SJCRH30 (cell line): ENCODE measurements at regions not wholly inside any gene's neighbourhood (a gene's known extent, or its start where the extent isn't known, plus 50 kb on each side); places are given as distances from the start of the nearest gene placed in this dataset.
"Not testable (repeated sequence)": the region's sequence is repeated elsewhere in the genome, so short reads cannot be mapped to it uniquely, and the experiment has no call there.

Experiments used
- DNase-seq, 2 experiments: peaks; one replicate each; pipeline ENCODE4 v3.0.0-alpha.2; 2015 to 2020
- H3K27ac ChIP-seq: fragments of 250-450 bp; sonication (Bioruptor Pico); 2 replicates; pipeline ENCODE4 v1.5.1; 2020; ENCODE audit warnings: mild to moderate bottlenecking, moderate library complexity
- H3K27me3 ChIP-seq: fragments of 250-450 bp; sonication (Bioruptor Pico); 2 replicates; pipeline ENCODE4 v1.5.1; 2020; ENCODE audit warnings: mild to moderate bottlenecking, moderate library complexity
- H3K36me3 ChIP-seq: fragments of 250-450 bp; sonication (Bioruptor Pico); 2 replicates; pipeline ENCODE4 v1.5.1; 2020; ENCODE audit warnings: mild to moderate bottlenecking, moderate library complexity
- H3K4me1 ChIP-seq: fragments of 250-450 bp; sonication (Bioruptor Pico); 2 replicates; pipeline ENCODE4 v1.5.1; 2020; ENCODE audit warnings: mild to moderate bottlenecking, moderate library complexity
- H3K4me3 ChIP-seq: fragments of 250-450 bp; sonication (Bioruptor Pico); 2 replicates; pipeline ENCODE4 v1.5.1; 2020; ENCODE audit warnings: mild to moderate bottlenecking, moderate library complexity
- H3K9me3 ChIP-seq: fragments of 250-450 bp; sonication (Bioruptor Pico); replicated peaks from 2 replicates; pipeline ENCODE4 v1.5.1; 2020; ENCODE audit warnings: mild to moderate bottlenecking, moderate library complexity

- H3K36me3 ChIP-seq = no peaks in the 10 kb centered on the region
- H3K27me3 ChIP-seq = no peaks in the 10 kb centered on the region
- no peak overlapping the region for H3K27ac ChIP-seq
- H3K9me3 ChIP-seq = no peaks in the 10 kb centered on the region
- H3K4me1 ChIP-seq = no peaks in the 10 kb centered on the region
- no peak for DNase-seq
- no peak overlapping the region for H3K4me3 ChIP-seq
Observed at GRCh38 chr7:52779004-52779403, 256.4 kb upstream of the POM121L12 start.

DNA sequence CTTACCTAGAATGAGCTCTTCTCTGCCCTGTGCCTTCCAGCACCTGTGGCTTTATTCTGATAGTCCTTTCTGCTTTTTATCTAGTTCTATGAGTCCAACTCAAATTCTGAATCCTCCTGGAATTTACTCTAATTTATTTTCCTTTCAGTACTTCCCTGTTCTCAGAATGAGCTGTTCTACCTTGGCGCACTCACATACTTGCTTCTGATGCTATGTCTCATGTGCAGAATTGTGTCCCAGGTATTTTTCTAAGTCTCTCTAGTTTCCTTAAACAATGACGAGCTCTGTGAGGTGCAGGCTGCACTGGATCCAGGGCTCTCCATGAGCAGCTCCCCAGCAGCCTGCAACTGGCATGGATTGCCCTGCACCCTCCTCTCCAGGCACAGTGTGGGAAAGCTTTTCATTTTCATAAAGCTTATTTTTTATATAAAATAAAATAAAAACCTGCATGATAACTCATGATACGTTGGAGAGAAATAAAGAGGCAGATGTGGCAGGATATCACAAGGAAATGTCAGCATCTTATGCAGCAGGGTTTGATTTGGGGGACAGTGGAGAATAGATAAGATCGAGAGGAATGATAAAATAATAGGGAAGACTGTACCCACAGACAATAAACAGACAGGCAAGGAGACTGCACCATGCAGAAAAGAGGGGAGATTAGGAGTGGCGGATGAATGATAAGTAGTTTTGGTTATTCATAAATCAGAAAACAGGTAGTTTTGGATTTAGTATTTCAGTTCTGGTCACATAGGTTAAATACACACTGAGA is 258.2 kb upstream of the POM121L12 start:
- no peaks in the 10 kb centered on the region for H3K4me1 ChIP-seq
- no peak for DNase-seq
- no peaks in the 10 kb centered on the region for H3K36me3 ChIP-seq
- H3K27me3 ChIP-seq = no peaks in the 10 kb centered on the region
- no peak overlapping the region for H3K4me3 ChIP-seq
- no peak overlapping the region for H3K27ac ChIP-seq
- H3K9me3 ChIP-seq = no peaks in the 10 kb centered on the region

- Histone ChIP-seq H3K4me3 (no peak overlapping the region), H3K9me3 (no peaks in the 10 kb centered on the region), H3K27ac (no peak overlapping the region), H3K4me1 (no peaks in the 10 kb centered on the region), H3K36me3 (no peaks in the 10 kb centered on the region), H3K27me3 (0 out of 2 replicates have a peak, but pooled peaks cover 4% of the 10 kb centered on the region)
- DNase-seq = no peak
Observed at GRCh38 chr7:52775876-52776275, 259.6 kb upstream of the POM121L12 start.

GRCh38 chr7:52771177-52771576 is 264.3 kb upstream of the POM121L12 start:
- Histone ChIP-seq H3K36me3 (no peaks in the 10 kb centered on the region), H3K9me3 (no peaks in the 10 kb centered on the region), H3K4me1 (no peaks in the 10 kb centered on the region), H3K4me3 (no peak overlapping the region), H3K27ac (no peak overlapping the region), H3K27me3 (0 out of 2 replicates have a peak, but pooled peaks cover 4% of the 10 kb centered on the region)
- DNase-seq = no peak

GRCh38 chr7:52764492-52765169 is 270.8 kb upstream of the POM121L12 start:
- Histone ChIP-seq H3K4me3 (no peak overlapping the region), H3K36me3 (no peaks in the 10 kb centered on the region), H3K4me1 (no peaks in the 10 kb centered on the region), H3K27ac (no peak overlapping the region), H3K27me3 (peaks cover 5% of the 10 kb centered on the region; the same call in 1 of the 2 replicates), H3K9me3 (no peaks in the 10 kb centered on the region)
- DNase-seq = no peak

DNA sequence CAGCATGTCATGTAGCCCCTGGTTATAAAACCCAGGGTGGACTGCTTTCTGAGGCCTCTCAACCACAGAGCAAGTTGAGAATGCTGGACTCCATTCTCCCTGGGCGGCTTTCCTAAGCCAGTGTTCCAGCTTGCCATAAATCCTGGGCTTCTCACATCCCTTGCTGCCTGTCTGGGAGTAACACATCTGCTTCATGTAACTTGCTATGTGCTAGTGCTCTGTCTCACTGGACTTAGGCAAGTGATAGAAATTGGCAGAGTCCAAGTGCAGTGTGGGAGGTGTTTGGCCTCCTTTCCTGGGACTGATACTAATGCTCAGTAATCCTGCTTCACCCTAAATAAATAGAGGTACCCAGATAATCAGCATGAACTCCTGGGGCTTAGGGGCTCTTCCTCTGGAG is 277.1 kb upstream of the POM121L12 start:
- Histone ChIP-seq H3K4me1 (no peaks in the 10 kb centered on the region), H3K27me3 (peaks cover 5% of the 10 kb centered on the region; the same call in 1 of the 2 replicates), H3K4me3 (no peak overlapping the region), H3K9me3 (no peaks in the 10 kb centered on the region), H3K36me3 (no peaks in the 10 kb centered on the region), H3K27ac (no peak overlapping the region)
- DNase-seq = no peak

DNA sequence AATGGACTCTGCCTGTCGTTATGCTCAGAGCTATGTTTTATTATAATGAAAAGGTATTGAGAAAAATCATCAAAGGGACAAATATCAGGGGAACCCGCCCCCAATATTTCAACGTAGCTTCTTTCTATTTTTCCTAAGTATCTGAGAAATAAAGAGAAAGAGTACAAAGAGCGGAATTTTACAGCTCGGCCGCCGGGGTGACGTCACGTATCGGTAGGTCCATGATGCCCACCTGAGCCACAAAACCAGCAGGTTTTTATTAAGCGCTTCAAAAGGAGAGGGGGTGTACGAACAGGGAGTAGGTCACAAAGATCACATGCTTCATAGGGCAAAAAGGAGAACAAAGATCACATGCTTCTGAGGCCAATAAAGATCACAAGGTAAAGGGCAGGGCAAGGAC is 281.6 kb upstream of the POM121L12 start:
- no peak overlapping the region for H3K27ac ChIP-seq
- H3K4me3 ChIP-seq = no peak overlapping the region
- no peak for DNase-seq
- H3K9me3 ChIP-seq = no peaks in the 10 kb centered on the region
- H3K27me3 ChIP-seq = no peaks in the 10 kb centered on the region; the same call in 1 of the 2 replicates
- H3K4me1 ChIP-seq = no peaks in the 10 kb centered on the region
- H3K36me3 ChIP-seq = no peaks in the 10 kb centered on the region

DNA sequence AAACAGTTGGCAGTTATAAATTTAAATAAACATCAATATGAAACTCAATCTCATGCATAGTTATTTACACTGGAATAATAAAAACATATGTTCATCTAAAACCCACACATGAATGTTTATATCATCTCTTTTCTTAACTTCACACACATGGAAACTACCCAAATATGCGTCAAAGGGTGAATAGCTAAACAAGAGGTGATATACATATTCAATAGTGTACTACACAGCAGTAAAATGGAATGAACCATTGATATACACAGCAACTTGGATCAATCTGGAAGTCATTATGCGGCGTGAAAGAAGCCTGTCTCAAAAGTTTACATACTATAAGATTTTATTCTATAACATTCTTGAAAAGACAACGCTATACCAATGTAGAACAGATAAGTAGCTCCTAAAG is 282.5 kb upstream of the POM121L12 start:
- no peak for DNase-seq
- Histone ChIP-seq H3K4me1 (no peaks in the 10 kb centered on the region), H3K9me3 (no peaks in the 10 kb centered on the region), H3K36me3 (no peaks in the 10 kb centered on the region), H3K4me3 (no peak overlapping the region), H3K27ac (no peak overlapping the region), H3K27me3 (no peaks in the 10 kb centered on the region; the same call in 1 of the 2 replicates)

- no peak overlapping the region for H3K4me3 ChIP-seq
- H3K36me3 ChIP-seq = no peaks in the 10 kb centered on the region
- H3K27ac ChIP-seq = no peak overlapping the region
- 0 out of 2 replicates have a peak, but pooled peaks cover 3% of the 10 kb centered on the region for H3K27me3 ChIP-seq
- DNase-seq = peak in 1 of 2 experiments; percentile 37
- H3K4me1 ChIP-seq = no peaks in the 10 kb centered on the region
- no peaks in the 10 kb centered on the region for H3K9me3 ChIP-seq
Observed at GRCh38 chr7:52749880-52750279, 285.6 kb upstream of the POM121L12 start.

- H3K36me3 ChIP-seq = no peaks in the 10 kb centered on the region
- 0 out of 2 replicates have a peak, but pooled peaks cover 3% of the 10 kb centered on the region for H3K27me3 ChIP-seq
- no peak overlapping the region for H3K4me3 ChIP-seq
- no peak for DNase-seq
- H3K9me3 ChIP-seq = no peaks in the 10 kb centered on the region
- no peak overlapping the region for H3K27ac ChIP-seq
- H3K4me1 ChIP-seq = no peaks in the 10 kb centered on the region
Observed at GRCh38 chr7:52747817-52748216, 287.6 kb upstream of the POM121L12 start.

DNA sequence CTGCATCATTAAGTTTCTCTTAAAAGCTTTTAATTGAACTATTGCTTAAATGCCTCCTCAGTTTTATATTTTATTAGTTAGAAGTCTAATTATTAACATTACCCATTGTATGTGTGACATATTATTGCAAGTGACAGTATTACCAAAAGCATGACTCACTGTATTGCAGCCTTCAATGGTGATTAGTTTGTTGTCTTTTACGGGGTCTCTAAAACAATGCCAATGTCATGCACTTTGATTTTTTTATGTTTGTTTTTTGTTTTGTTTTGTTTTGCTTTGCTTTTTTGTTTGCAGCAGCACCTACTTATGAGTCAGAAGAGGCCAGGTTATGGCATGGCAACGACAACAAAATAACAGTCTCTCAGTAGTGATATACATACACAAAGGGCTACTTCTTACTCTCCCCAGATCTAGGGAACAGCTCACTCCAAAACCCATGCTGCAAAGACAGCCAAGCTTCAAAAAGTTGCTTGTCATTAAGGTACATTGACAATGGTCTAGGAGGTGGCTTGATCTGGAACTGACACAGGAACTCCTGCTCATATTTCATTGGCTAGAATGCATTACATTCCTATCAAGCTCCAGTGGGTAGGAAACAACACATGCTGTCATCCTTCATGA is 293.7 kb upstream of the POM121L12 start:
- no peak for DNase-seq
- Histone ChIP-seq H3K27me3 (0 out of 2 replicates have a peak, but pooled peaks cover 3% of the 10 kb centered on the region), H3K27ac (no peak overlapping the region), H3K4me1 (no peaks in the 10 kb centered on the region), H3K36me3 (no peaks in the 10 kb centered on the region; the same call in 1 of the 2 replicates), H3K4me3 (no peak overlapping the region), H3K9me3 (no peaks in the 10 kb centered on the region)

GRCh38 chr7:52735656-52736055 is 299.8 kb upstream of the POM121L12 start:
- H3K4me1 ChIP-seq = no peaks in the 10 kb centered on the region
- no peak overlapping the region for H3K4me3 ChIP-seq
- DNase-seq = no peak
- H3K27me3 ChIP-seq = no peaks in the 10 kb centered on the region
- H3K36me3 ChIP-seq = no peaks in the 10 kb centered on the region
- H3K9me3 ChIP-seq = no peaks in the 10 kb centered on the region
- H3K27ac ChIP-seq = no peak overlapping the region

GRCh38 chr7:52728683-52729082 is 306.8 kb upstream of the POM121L12 start:
- H3K27ac ChIP-seq, DNase-seq, H3K9me3 ChIP-seq, H3K4me1 ChIP-seq, H3K27me3 ChIP-seq, H3K4me3 ChIP-seq, H3K36me3 ChIP-seq: not testable (repeated sequence)

DNA sequence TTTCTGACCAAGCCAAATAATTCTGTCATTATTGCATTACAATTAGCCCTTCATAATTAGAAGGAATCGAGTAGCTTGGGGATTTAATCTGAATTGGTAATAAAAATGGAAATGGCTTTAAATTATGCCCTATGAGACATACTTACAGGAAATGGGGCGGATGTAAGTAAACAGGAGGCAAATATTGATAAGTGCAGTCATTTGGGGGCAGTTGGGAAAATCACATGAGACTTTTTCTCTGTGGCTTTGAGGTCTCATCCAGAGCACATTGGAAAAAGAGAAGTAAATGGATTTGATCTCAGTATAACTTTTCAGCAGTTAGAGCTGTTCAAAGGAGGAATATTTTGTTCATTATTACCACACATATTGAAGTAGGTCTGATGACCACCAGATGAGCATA is 307.8 kb upstream of the POM121L12 start:
- no peak for DNase-seq
- Histone ChIP-seq H3K4me3 (no peak overlapping the region), H3K4me1 (no peaks in the 10 kb centered on the region), H3K36me3 (no peaks in the 10 kb centered on the region), H3K27ac (no peak overlapping the region), H3K27me3 (peaks cover 3% of the 10 kb centered on the region; the same call in 1 of the 2 replicates), H3K9me3 (no peaks in the 10 kb centered on the region; the same call in 1 of the 2 replicates)

GRCh38 chr7:52726986-52727385 is 308.4 kb upstream of the POM121L12 start:
- Histone ChIP-seq H3K36me3 (no peaks in the 10 kb centered on the region), H3K27ac (no peak overlapping the region)
- no peak for DNase-seq

More at GRCh38 chr7:52726986-52727385, 308.4 kb upstream of the POM121L12 start:
- H3K4me3 ChIP-seq = no peak overlapping the region
- H3K4me1 ChIP-seq = no peaks in the 10 kb centered on the region
- H3K27me3 ChIP-seq = peaks cover 3% of the 10 kb centered on the region; the same call in 1 of the 2 replicates
- H3K9me3 ChIP-seq = no peaks in the 10 kb centered on the region; the same call in 1 of the 2 replicates
